Embryonic facial prominence (tissue), 1 donor: ENCODE measurements at regions not wholly inside any gene's neighbourhood (a gene's known extent, or its start where the extent isn't known, plus 50 kb on each side); places are given as distances from the start of the nearest gene placed in this dataset.

Experiments
- DNase-seq: peaks from one replicate; pipeline ENCODE4 v3.0.0-alpha.2; 2016; ENCODE audit errors: extremely low spot score

- no peak for DNase-seq
Observed at GRCh38 chr21:24369746-24370145, 1237.5 kb downstream of the MRPL39 start.

GRCh38 chr21:24369278-24369677 lies 1238.0 kb downstream of the MRPL39 start:
- DNase-seq = no peak

- DNase-seq = no peak
Observed at GRCh38 chr21:24367936-24368335, 1239.3 kb downstream of the MRPL39 start.

- DNase-seq = no peak
Observed at GRCh38 chr21:24353492-24353891, 1253.8 kb downstream of the MRPL39 start.

GRCh38 chr21:24339406-24339805 lies 1267.9 kb downstream of the MRPL39 start:
- DNase-seq = no peak

- no peak for DNase-seq
Observed at GRCh38 chr21:24336491-24336890, 1270.8 kb downstream of the MRPL39 start.

DNA sequence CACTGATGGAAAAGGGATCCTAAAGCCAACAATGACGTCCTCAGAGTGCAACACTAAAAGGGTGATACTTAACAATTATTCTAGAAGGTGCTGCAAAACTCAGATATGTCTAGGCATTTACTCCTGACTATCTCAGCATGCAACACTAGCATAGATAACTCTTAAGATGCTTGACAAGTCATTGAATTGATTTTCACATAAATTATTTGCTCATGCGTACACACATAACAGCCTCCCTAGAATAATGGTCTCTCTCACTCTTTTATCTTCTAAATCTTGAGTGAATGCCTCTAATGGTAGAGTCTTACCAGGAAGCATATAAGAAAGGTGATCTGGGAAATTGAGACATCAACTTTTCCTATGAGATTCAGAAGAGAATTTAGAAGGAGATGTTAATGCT lies 1283.7 kb downstream of the MRPL39 start:
- no peak for DNase-seq

DNA sequence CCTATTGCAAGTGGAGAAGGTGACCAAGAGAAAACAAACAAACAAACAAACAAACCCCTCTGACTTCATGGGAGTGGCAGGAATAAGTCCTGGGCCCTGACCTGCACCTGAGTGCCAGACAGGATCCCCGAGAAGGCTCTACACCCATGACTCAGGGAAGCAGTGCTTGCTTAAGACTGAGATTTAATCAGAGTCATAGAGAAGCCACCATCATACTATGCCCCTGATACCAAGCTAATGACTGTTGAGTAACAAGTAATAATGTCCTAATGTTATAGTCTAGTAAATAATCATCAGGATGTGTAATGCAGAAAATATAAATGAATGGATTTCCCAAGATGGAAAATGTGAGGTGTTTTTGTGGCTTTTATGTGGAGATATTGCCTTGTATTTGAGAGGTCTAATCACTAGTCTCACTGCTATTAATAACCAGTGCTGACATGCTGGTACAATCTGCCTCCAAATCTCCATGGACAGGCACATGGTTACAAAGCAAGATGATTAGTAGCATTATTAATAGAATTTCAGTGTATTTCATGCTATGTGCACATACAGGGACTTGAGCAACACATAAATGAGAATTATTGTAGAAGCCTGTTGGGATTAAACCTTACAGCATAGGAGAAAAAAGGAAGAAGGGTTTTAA lies 1290.9 kb downstream of the MRPL39 start:
- DNase-seq = no peak

DNA sequence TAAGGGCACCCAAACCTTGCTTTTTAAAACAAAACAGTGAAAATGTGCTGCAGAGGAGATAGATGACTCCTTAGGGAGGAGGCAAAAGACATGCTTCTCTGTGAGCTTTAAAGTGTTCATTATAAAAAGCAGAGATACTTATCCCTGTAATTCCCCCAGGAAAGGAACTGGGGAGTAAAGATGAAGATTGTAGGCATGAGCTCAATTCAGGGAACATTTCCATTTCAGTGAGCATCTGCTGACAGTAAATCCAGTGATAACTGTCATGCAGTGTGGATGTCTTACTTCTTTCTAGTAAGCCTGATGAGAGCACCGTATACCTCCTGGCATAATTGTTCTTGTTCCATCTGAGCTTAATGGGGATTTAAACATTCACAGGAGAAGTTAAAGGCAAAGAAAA lies 1296.5 kb downstream of the MRPL39 start:
- DNase-seq = no peak

- no peak for DNase-seq
Observed at GRCh38 chr21:24308183-24308582, 1299.1 kb downstream of the MRPL39 start.

GRCh38 chr21:24302400-24302799 lies 1304.9 kb downstream of the MRPL39 start:
- no peak for DNase-seq

- no peak for DNase-seq
Observed at GRCh38 chr21:24298040-24298439, 1309.2 kb downstream of the MRPL39 start.

DNA sequence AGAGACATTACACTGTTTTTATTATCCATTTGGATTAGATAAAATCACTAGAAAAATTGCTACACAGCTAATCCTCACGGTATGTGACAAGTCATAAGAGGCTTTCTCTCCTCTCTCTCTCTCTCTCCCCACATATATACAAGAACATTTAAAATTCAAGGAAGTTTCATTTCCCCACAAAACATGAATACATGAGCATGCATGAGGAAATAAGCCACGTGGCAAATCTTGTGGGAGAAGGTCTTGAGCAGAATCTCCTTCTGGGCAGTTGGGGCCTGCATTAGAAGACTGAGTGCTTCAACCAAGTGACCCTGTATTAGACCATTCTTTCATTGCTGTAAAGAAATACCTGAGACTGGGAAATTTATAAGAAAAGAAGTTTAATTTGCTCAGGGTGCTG lies 1313.1 kb downstream of the MRPL39 start:
- DNase-seq = no peak

- DNase-seq = no peak
Observed at GRCh38 chr21:24290151-24290833, 1317.0 kb downstream of the MRPL39 start.

DNA sequence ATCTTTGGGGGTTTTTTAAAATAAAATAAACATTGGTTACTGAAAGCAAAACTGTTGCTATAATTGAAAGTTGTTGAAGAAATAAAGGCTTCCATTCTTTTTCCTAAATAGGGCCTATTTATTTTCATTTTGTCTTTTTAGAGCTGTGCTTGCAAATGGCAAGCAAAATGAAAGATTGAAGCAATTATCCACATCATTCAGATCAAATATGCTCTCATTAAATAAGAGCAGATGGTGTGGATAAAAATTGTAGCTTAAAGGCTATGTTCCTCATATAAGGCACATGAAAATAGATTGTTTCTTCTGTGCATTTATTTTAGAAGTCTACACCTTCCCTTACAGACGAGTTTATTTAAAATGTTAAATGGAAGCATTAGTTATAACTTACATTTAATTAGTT lies 1317.7 kb downstream of the MRPL39 start:
- DNase-seq = no peak

GRCh38 chr21:24280596-24280995 lies 1326.7 kb downstream of the MRPL39 start:
- DNase-seq = no peak

GRCh38 chr21:24278711-24279110 lies 1328.6 kb downstream of the MRPL39 start:
- DNase-seq = no peak

DNA sequence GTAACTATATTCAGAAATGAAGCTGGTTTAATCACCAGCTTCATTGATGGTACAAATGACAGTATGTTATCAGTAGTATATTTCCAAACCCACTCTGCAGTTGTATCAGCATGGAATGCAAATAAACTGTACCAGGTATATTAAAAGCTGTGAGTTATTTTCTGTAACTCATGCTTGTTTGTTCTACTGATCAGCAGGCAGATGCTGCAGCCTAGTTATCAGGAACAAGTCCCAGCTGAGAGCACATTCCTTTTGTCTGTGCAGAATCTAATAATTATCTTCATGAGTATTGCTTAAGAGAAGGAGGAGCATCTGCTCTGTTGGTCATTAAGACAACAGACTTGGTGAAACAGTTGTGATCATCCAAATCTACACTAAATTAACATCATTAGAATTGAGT lies 1331.1 kb downstream of the MRPL39 start:
- no peak for DNase-seq

- no peak for DNase-seq
Observed at GRCh38 chr21:24275616-24276015, 1331.7 kb downstream of the MRPL39 start.

GRCh38 chr21:24272521-24272938 lies 1334.8 kb downstream of the MRPL39 start:
- DNase-seq = no peak

- DNase-seq = no peak
Observed at GRCh38 chr21:24265987-24266386, 1341.3 kb downstream of the MRPL39 start.

DNA sequence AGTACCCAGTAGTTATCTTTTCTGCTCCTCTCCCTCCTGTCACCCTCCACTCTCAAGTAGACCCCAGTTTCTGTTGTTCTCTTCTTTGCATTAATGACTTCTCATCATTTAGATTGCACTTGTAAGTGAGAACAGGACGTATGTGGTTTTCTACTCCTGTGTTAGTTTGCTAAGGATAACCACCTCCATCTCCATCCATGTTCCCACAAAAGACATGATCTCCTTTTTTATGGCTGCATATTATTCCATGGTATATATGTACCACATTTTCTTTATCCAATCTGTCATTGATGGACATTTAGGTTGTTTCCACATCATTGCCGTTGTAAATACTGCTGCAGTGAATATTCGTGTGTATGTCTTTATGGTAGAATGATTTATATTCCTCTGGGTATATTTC lies 1346.5 kb downstream of the MRPL39 start:
- no peak for DNase-seq

GRCh38 chr21:24259241-24259640 lies 1348.0 kb downstream of the MRPL39 start:
- no peak for DNase-seq

GRCh38 chr21:24255591-24255990 lies 1351.7 kb downstream of the MRPL39 start:
- DNase-seq = no peak
